GM19239 (cell line): ENCODE measurements at regions not wholly inside any gene's neighbourhood (a gene's known extent, or its start where the extent isn't known, plus 50 kb on each side); places are given as distances from the start of the nearest gene placed in this dataset.
A peak's percentile ranks its signal among the peaks of the same experiment; 100 is the strongest.
"Not testable (repeated sequence)": the region's sequence is repeated elsewhere in the genome, so short reads cannot be mapped to it uniquely, and the experiment has no call there.

Source experiments
- DNase-seq: peaks from one replicate; pipeline ENCODE4 v3.0.0; 2011; ENCODE audit warnings: low spot score; ENCODE audit not compliant: insufficient read length
- FAIRE-seq: peaks from 2 replicates; lab custom pipeline; 2011; peaks lifted over from hg19 to GRCh38; lab: Jason Lieb, UNC

DNA sequence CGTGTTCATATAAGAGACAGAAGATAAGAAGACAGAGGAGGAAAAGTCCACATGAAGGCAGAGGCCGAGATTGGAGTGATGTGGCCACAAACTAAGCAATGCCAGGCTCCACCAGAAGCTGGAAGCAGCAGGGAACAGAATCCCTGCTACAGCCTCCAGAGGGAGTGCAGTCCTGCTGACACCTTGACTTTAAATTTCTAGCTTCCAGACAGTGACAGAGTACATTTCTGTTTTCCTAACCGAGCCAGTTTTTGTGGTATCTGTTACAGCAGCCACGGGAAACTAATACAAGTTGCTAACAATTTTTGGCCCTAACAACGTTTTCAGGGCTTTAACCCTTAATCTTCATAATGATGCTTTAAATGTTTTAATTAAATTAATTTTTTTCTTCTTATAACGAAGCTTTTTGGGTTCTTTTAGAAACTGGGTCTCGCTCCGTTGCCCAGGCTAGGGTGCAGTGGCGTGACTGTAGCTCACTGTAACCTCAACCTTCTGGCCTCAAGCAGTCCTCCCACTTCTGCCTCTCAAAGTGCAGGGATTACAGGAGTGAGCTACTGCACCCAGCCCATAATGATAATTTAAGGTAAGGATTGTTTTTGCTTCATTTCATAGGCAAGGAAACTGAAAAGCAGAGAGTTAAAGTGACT lies 202.3 kb upstream of the PROK2 start:
- DNase-seq, result no peak

DNA sequence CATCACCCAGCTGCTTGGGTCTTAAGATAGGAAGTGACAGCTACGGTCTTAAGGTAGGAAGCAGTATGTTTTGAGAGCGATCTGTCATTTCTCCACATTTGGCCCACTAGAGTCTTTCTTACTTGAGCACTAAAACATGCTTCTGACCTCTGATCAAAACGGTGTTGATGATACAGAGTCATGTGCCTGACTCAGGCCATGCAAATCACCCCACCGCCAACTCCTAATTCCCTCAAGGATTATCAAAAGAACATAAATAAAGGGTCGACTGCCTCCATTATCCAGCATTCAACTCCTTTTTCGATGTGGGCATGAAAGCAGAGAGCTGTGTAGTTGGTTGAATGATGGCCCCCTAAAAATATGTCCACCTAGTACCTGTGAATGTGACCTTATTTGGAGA lies 201.7 kb upstream of the PROK2 start:
- FAIRE-seq (peak; percentile 77), DNase-seq (no peak)

More for the DNA sequence above, 202.3 kb upstream of the PROK2 start:
- FAIRE-seq, result no peak

DNA sequence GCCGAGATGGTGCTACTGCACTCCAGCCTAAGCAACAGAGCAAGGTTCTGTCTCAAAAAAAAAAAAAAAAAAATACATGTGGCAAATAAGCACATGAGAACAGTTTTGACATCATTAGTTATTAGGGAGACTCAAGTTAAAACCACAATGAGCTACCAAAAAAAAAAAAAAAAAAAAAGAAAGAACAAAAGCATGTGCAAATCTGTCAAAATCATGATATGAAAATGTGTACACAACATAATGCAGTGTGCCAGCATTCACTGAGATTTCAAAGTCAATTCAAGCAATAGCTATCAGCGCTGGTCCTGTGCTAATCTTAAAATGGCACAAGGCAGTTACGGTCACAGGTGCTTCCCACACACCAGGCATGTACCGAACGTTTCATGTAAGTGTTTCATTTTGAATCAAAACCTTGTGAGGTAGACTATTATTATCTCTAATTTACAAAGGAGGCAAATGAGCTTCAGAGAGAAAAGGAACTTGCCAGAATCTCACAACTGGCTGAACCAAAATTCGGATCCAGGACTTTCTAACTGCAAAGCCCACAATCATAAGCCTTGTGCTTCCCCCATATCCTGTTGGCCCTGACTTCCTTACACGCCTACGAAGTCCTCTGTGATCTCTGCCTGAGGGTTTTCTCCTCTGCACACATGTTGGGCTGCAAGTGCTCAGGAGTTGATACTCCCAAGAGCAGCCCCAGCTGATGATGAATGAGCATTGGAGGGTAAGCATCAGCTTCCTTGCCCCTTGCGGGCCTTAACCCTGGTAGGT lies 200.1 kb upstream of the PROK2 start:
- peak; percentile 96 for FAIRE-seq
- peak; percentile 9 for DNase-seq

DNA sequence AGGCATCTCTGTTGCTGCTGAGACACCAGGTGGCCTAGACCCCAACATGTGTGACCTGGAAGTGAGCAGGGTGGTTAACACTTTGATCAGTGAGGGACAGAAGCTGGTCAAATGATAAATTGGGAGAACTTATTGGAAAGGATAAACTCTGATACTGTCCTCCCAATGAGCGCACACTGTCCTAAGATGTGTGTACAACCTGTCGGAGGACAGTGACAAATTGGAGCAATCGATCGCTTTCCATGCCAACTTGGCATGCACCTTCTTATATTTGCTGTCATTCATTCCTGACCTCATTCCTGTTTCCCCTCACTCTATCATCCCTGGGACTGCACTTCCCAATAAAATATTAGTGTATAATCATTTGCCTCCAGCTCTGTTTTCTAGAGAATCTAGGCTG lies 198.7 kb upstream of the PROK2 start:
- DNase-seq, result no peak
- peak; percentile 42 for FAIRE-seq

DNA sequence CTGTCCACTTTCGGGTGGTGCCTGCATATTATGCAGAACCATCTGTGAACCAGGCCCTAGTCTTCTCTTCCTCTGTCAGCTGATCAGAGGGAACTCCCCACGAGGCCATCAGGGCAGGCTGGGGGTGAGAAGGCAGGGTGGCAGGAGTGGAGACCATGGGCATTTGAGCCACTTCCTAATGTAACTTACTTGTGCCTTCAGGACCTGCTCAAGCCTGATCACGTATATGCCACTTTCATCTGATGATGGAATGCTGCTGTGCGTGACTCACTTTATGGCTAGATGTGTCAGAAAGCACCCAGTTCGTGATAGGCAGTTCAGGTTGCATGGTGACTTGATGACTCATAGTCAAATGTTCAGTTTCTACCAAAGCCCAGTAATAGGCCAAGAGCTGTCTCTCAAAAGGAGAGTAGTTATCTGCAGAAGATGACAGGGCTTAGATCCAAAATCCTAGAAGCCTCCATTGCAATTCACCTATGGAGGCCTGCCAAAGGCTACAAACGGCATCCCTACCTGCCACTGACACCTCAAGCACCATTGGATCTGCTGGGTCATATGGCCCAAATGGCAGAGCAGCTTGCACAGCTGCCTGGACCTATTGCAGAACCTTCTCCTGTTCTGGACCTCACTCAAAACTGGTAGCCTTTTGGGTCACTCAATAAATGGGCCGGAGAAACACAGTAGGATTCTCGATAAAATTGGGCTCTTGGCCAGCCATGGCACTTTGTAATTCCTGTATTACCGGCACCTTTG lies 197.7 kb upstream of the PROK2 start:
- FAIRE-seq, result peak; percentile 84
- not testable (repeated sequence) for DNase-seq

DNA sequence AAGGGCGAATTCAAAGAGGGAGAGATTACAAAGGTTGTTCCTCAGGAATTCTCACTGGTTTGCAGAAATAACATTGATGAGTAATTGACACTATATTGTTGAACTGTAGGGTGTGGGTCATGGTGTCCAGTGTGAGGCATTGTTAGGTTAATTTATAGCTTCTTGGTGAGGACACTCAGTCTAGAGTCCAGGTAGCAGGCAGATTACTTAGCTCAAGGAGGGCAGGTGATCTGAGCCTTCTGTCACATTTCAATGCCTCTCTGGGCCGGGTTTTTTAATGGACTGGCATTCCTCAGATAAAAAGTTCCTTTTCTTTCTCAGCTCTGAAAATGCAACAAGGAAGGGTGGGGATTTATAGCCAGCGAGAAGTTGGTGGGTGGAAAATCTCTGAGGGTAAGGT lies 194.2 kb upstream of the PROK2 start:
- no peak for DNase-seq
- peak; percentile 66 for FAIRE-seq

DNA sequence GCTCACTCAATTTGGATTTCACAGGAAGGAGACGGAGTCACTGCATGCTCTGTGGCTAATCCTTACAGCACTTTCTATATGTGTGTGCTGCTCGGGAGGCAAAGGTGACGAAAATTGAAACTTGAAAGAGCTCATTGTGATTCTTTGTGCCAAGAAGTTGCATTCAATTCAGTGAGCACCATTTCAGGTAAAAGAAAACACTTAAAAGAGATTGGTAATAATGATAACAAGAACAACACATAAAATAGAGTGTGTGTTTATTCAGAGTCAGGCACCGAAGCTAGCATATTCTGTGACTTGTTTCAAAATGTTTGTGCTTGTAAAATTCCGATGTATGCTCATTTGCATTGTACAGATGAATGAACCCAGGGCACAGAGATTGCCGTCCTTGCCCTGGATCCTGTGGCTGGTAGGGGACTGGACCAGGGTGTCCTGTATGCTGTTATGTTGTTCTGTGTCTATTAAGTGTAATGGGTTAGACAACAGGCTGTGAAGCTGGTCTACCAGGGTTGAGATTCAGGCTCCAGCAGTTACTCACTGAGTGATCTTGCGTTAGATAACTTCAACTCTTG lies 193.3 kb upstream of the PROK2 start:
- DNase-seq (peak; percentile 35), FAIRE-seq (peak; percentile 99)

DNA sequence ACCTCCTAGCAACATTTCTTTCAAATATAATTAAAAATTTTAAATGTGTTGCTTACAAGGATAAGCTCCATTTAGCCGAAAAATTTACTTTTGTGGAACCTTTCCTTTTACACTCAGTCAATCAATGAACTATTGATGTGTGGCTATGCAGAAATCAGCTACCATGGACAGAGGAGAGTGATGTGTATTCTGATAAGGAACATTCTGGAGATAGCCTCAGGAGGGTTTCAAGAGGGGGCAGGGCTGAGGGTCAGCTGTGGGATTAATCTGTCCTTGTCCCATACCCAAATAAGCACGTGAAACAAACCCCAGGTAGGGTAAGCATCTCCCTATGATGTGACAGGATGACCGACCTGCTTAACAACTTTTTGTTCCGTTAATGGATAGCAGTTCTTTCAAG lies 192.6 kb upstream of the PROK2 start:
- FAIRE-seq, result no peak
- no peak for DNase-seq

DNA sequence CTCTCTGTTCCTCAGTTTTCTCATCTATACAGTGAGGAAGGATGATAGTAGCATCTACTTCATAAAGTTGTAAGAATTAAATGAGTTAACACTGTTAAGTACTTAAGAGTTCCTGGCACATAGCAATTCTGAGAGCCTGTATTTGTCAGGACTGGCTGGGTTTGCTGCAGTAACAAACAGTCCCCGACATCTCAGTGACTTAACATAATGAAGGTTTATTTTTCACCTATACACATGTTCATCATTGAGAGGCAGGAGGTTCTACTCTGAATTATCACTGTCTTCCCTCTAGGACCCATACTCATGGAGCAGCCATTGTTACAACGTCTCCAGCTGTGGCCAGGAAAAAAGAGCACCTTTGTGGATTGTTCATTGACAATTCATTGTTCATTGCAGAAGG lies 190.6 kb upstream of the PROK2 start:
- no peak for DNase-seq
- no peak for FAIRE-seq

DNA sequence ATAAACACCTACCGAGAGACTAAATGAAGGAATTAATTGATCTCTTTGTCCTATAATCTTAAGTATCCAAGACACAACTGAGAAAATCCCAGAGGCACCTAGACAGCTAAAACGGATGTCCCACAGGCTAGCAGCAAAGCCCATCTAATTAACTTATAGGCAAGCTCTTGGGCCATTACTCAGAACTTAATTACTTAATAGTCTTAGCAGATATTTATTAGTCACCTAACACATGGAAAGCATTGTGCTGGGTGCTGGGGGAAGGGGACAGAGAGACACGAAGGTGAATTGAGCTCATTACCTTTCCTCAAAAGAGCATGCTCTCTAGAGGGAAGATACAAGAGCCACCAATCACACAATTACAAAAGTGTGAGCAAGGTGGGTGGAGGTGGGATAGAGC lies 189.8 kb upstream of the PROK2 start:
- DNase-seq, result no peak
- FAIRE-seq, result no peak

DNA sequence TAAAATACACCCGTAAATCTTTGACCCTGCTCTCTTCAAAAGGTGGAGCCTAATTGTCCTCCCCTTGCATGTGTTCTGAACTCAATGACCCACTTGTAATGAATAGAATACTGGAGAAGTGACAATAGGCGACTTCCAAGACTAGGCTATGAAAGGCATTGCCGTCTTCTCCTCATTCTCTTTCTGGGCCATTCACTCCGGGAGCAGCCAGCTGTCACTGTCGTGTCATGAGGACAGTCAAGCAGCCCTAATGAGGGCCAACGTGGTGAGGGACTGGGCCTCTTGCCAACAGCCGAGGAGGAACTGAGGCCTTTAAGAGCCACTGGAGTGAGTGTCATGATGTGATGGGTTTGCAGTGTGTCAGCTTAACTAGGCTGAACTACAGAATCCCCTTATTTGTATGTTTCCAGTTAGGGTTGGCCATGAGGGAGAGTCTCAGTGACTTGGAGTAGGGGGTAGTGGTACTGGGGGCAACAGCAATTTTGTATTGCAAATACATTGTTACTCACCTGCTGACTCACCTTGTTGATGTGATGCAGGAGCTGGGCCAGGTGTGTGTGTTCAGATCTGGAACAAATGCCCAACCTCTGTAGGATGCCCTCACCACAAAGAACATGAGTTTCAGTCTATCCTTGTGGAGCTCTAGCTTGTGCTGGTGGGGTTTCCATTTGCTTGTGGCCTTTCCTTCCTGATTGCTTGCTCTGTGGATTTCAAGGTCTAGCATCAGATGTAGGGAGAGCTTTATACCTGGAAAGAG lies 188.5 kb upstream of the PROK2 start:
- DNase-seq (no peak), FAIRE-seq (no peak)

DNA sequence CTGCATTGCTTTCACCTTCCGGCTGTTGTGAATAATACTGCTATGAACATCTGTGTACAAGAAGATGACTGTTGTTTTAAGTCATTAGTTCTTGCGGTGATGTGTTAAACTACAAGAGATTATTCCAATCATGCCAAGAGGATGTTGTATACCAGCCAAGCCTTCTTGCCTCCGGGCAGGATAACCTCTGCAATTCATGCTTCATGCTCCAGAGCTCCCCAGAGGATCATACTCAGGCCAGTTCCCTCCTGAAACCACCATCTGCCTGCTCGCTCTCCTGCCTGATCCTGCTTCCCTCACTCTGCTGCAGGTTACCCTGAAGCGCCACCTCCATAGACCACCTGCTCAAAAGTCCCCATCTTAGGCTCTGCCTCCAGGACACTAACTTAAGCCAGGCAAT lies 187.1 kb upstream of the PROK2 start:
- no peak for DNase-seq
- no peak for FAIRE-seq

DNA sequence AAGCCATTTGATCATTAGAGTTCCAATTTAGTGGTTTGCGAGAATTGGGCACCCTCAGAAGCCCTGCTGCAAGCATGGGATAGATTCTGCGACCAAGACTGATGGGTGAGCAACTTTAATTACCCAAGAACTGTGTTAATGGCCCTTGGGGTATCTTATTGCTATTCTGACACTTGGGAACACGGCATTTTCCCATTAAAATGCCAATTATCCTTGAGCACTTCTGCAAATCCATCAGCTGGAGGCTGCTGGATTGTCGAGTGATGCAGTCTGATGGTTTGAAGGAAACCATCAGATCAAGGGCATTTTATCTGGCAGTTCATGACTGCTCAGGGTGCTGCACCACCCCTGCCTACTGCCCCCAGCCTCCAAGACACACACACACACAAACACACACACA lies 183.6 kb upstream of the PROK2 start:
- FAIRE-seq (no peak), DNase-seq (no peak)

DNA sequence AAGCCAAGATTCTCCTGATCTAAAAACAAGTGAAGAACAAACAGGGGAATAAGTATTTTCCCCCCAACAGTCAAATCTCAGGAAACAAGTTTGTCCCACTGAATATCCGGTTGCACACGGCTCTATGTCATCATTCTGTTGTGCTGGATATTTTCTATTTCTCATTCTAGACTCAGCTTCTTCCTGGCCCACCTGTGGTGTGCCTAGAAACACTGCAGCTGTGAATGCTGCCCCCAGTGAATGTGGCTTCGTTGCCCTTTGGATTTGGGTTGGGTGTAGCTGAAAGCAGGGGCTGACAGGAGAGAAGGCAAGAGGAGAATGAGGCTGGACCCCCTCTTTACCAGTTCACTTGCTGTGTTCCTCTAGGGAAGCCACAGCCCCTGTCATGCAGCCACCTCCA lies 181.2 kb upstream of the PROK2 start:
- FAIRE-seq (no peak), DNase-seq (no peak)

DNA sequence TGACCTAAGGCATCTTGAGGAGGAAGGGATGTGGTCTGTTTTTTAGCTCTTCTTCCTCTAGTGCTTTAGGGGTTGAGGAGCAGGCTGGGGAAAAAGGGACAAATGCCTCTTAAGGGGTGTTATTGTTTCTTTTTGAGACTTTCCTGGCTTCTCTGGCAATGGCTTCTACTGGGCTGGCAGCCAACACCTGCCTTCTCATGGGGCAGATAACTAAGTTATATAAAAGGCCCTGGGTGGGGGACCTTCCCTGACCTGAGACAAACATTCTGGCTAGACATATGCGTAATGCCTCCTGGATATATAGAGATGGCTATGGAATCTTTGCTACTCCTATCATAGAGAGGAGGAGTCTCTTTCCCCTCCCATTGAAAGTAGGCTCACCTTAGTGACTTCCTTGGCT lies 179.2 kb upstream of the PROK2 start:
- DNase-seq (no peak), FAIRE-seq (no peak)

DNA sequence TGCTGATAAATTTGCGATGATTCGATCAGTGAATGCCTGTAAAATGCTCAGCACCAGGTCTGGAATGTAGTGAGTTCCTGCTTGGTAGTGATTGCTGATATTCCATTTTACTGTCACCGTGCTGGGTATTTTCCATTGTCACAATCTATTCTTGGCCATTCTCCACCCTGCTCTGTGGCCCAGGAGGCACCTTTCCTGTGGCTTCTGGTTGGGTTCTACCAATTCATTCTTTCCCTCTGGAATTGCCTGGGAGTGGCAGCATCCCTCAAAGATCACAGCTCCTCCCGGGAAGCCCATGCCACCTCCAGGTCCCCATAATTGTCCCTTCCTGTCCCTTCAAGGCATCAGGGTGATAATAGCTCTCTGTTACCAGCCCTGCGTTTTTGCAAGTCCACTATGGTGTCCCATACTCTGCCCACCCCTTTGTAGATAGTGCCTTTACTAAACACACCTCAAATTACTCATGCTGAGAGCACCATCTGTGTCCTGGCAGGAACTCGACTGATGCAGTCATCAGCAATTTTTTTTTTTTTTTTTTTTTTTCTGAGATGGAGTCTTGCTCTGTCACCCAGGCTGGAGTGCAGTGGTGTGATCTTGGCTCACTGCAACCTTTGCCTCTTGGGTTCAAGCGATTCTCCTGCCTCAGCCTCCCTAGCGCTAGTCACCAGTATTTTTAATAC lies 177.8 kb upstream of the PROK2 start:
- FAIRE-seq, result no peak
- no peak for DNase-seq

DNA sequence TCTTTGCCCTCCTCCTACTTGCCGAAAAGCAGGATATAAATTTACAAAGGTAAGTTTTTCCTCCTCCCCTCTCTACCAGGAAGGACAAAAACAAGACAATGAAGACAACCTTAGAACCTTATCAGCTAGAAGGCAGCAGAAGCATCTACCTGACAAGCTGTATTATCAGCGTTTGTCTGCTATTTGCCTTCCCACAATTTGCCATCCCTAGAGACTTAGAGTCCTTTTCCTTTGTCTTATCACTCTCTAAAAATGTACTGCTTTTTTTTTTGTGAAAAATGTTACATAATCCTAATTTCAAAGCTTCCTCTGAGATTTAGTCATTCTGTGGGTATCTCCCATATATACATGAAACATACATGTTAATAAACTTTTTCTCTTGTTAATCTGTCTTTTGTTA lies 176.9 kb upstream of the PROK2 start:
- DNase-seq, result no peak
- FAIRE-seq, result no peak

DNA sequence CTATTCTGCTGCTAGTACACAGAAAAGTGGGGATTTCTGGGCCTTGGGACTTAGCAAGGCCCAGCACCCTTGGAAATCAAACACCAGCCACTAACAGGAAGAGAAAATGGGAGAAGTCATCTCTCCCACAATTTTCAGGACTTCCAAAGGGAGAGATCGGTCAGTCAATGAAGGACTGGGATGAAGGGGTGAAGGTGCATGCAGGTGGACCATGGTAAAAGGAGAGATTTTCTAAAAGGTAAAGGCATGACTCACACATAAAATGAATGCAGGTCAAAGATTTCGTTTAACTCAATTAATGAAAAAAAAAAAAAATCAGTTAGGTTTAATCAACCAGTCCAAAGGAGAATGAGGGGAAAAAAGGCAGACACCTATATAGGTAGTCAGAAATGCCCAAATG lies 176.4 kb upstream of the PROK2 start:
- FAIRE-seq, result no peak
- no peak for DNase-seq

DNA sequence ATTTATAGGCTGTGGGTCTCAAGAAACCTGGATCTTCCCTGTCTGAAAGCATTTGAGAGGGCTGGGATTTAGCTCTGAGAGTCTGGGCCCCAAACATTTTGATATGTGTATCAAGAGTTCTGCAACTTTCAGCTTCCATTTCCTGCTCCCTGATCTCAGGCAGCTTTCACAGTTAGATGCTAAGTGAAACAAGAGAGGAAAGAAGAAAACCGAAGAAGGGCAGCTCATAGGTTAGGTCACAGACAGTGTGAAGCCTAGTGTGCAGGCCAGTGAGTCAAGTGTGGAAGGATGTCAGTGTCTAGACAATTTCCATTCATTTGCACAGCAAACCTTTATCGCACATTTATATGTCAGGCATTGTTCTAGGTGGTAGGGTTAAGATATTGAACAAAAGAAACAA lies 173.6 kb upstream of the PROK2 start:
- peak; percentile 90 for FAIRE-seq

DNA sequence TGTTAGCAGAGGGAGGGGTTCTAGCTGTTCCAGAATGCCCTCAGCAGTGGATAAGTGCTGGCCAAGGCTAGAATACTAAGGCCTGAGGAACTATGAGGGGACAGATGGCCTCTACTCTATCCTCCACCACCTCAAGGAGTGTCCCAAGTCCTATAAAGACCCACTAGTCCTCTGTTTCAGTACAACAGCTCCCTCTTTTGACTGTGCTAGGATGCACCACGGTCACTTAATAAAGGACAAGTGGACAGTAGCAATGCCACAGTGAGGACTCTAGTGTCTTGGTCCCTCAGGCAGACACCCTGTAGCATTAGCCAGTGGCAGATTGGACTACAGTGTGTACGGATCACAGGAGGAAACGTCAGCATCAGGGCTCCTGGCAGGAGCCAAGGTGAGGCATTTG lies 171.8 kb upstream of the PROK2 start:
- DNase-seq, result no peak
- no peak for FAIRE-seq

More for the DNA sequence above, 173.6 kb upstream of the PROK2 start:
- DNase-seq, result no peak
